Neural cell (in vitro differentiated cells): ENCODE measurements at regions not wholly inside any gene's neighbourhood (a gene's known extent, or its start where the extent isn't known, plus 50 kb on each side); places are given as distances from the start of the nearest gene placed in this dataset.

Source experiments
- EZH2 ChIP-seq: fragments of 200-600, 300-800 bp; shearing (Covaris generic), sonication (generic); IDR thresholded peaks from 2 replicates; pipeline ENCODE4 v1.6.1; 2014; ENCODE audit warnings: antibody characterized with exemption, low read length, borderline replicate concordance, mild to moderate bottlenecking; ENCODE audit not compliant: insufficient read depth, poor library complexity, severe bottlenecking
- POLR2AphosphoS5 ChIP-seq: IDR thresholded peaks from 2 replicates; pipeline ENCODE4 v1.6.1; 2012
- TAF1 ChIP-seq: IDR thresholded peaks from 2 replicates; pipeline ENCODE4 v1.6.1; 2012; ENCODE audit warnings: low read depth
- TF ChIP-seq, protein P1 (sequence below): IDR thresholded peaks from 2 replicates; pipeline ENCODE4 v1.6.1; 2012; ENCODE audit warnings: borderline replicate concordance
- TF ChIP-seq, protein P2 (sequence below): fragments of 450-650 bp; IDR thresholded peaks from 2 replicates; pipeline ENCODE4 v1.5.1; 2014; ENCODE audit warnings: antibody characterized with exemption, mild to moderate bottlenecking, moderate library complexity; ENCODE audit not compliant: poor library complexity, severe bottlenecking

DNA sequence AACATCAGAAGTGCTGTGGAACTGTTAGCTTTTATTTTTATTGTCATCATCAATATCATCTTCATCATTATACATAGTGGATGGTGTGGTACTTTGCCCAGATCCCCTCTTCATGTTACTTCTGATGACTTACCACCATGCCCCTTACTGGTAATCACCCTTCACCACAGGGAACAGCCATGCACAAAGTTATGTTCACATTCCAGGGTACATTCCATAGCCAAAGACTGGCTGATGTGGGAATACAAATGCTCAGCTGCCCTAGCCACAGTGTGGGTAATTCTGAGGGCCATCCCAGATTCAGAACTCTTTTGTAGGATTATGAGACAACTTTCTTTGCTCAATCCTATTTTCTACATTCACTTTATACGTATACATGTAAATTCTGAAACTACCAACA is 691.3 kb upstream of the CXADR start:
- TF ChIP-seq, protein P1, sequence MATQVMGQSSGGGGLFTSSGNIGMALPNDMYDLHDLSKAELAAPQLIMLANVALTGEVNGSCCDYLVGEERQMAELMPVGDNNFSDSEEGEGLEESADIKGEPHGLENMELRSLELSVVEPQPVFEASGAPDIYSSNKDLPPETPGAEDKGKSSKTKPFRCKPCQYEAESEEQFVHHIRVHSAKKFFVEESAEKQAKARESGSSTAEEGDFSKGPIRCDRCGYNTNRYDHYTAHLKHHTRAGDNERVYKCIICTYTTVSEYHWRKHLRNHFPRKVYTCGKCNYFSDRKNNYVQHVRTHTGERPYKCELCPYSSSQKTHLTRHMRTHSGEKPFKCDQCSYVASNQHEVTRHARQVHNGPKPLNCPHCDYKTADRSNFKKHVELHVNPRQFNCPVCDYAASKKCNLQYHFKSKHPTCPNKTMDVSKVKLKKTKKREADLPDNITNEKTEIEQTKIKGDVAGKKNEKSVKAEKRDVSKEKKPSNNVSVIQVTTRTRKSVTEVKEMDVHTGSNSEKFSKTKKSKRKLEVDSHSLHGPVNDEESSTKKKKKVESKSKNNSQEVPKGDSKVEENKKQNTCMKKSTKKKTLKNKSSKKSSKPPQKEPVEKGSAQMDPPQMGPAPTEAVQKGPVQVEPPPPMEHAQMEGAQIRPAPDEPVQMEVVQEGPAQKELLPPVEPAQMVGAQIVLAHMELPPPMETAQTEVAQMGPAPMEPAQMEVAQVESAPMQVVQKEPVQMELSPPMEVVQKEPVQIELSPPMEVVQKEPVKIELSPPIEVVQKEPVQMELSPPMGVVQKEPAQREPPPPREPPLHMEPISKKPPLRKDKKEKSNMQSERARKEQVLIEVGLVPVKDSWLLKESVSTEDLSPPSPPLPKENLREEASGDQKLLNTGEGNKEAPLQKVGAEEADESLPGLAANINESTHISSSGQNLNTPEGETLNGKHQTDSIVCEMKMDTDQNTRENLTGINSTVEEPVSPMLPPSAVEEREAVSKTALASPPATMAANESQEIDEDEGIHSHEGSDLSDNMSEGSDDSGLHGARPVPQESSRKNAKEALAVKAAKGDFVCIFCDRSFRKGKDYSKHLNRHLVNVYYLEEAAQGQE = no peak
- TF ChIP-seq, protein P2, sequence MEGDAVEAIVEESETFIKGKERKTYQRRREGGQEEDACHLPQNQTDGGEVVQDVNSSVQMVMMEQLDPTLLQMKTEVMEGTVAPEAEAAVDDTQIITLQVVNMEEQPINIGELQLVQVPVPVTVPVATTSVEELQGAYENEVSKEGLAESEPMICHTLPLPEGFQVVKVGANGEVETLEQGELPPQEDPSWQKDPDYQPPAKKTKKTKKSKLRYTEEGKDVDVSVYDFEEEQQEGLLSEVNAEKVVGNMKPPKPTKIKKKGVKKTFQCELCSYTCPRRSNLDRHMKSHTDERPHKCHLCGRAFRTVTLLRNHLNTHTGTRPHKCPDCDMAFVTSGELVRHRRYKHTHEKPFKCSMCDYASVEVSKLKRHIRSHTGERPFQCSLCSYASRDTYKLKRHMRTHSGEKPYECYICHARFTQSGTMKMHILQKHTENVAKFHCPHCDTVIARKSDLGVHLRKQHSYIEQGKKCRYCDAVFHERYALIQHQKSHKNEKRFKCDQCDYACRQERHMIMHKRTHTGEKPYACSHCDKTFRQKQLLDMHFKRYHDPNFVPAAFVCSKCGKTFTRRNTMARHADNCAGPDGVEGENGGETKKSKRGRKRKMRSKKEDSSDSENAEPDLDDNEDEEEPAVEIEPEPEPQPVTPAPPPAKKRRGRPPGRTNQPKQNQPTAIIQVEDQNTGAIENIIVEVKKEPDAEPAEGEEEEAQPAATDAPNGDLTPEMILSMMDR = no peak
- no peak for TF ChIP-seq TAF1
- TF ChIP-seq EZH2 = no peak
- TF ChIP-seq POLR2AphosphoS5 = no peak
